ENCODE measurements at regions not wholly inside any gene's neighbourhood (a gene's known extent, or its start where the extent isn't known, plus 50 kb on each side); places are given as distances from the start of the nearest gene placed in this dataset.
A peak's percentile ranks its signal among the peaks of the same experiment; 100 is the strongest.

GRCh38 chr3:82080261-82080660, 318.8 kb upstream of the GBE1 start:
- DNase-seq = no peak

- no peak for DNase-seq
These were observed 318.0 kb upstream of the GBE1 start for GRCh38 chr3:82079335-82079890.

- DNase-seq = no peak
These were observed 316.8 kb upstream of the GBE1 start for GRCh38 chr3:82078246-82078645.

GRCh38 chr3:82067420-82067819, 306.0 kb upstream of the GBE1 start:
- no peak for DNase-seq

GRCh38 chr3:82058809-82059208, 297.4 kb upstream of the GBE1 start:
- DNase-seq = no peak

- peak in 1 of 2 experiments; percentile 59 for DNase-seq
These were observed 294.3 kb upstream of the GBE1 start for GRCh38 chr3:82055792-82056191.

GRCh38 chr3:82054849-82055248, 293.4 kb upstream of the GBE1 start:
- DNase-seq = no peak

- DNase-seq = no peak
These were observed 291.8 kb upstream of the GBE1 start for GRCh38 chr3:82053236-82053635.

- no peak for DNase-seq
These were observed 288.9 kb upstream of the GBE1 start for GRCh38 chr3:82050382-82050781.

- no peak for DNase-seq
These were observed 287.3 kb upstream of the GBE1 start for GRCh38 chr3:82048711-82049110.

GRCh38 chr3:82044930-82045705, 283.7 kb upstream of the GBE1 start:
- DNase-seq = peak in 1 of 2 experiments; percentile 40

- DNase-seq = peak in 1 of 2 experiments; percentile 4
These were observed 277.1 kb upstream of the GBE1 start for GRCh38 chr3:82038556-82038955.

- DNase-seq = peak in 1 of 2 experiments; percentile 29
These were observed 271.7 kb upstream of the GBE1 start for GRCh38 chr3:82033186-82033585.

GRCh38 chr3:82031596-82031995, 270.2 kb upstream of the GBE1 start:
- peak in 1 of 2 experiments; percentile 49 for DNase-seq

- DNase-seq = peak; percentile 7 to 26
These were observed 269.5 kb upstream of the GBE1 start for GRCh38 chr3:82030916-82031315.

- no peak for DNase-seq
These were observed 261.4 kb upstream of the GBE1 start for GRCh38 chr3:82022836-82023235.

- DNase-seq = no peak
These were observed 258.8 kb upstream of the GBE1 start for GRCh38 chr3:82020282-82020681.

GRCh38 chr3:82015241-82015640, 253.8 kb upstream of the GBE1 start:
- no peak for DNase-seq

- no peak for DNase-seq
These were observed 251.3 kb upstream of the GBE1 start for GRCh38 chr3:82012775-82013174.

GRCh38 chr3:82011336-82011735, 249.9 kb upstream of the GBE1 start:
- no peak for DNase-seq

GRCh38 chr3:82005266-82005665, 243.8 kb upstream of the GBE1 start:
- no peak for DNase-seq

GRCh38 chr3:82004266-82004665, 242.8 kb upstream of the GBE1 start:
- DNase-seq = no peak

GRCh38 chr3:82002986-82003642, 241.7 kb upstream of the GBE1 start:
- DNase-seq = no peak

GRCh38 chr3:82002491-82002890, 241.0 kb upstream of the GBE1 start:
- peak in 1 of 2 experiments; percentile 32 for DNase-seq
